Fibroblast of mammary gland (primary cell): ENCODE measurements at regions not wholly inside any gene's neighbourhood (a gene's known extent, or its start where the extent isn't known, plus 50 kb on each side); places are given as distances from the start of the nearest gene placed in this dataset.

Experiments
- DNase-seq: peaks from one replicate; pipeline ENCODE4 v3.0.0-alpha.2; 2010; ENCODE audit warnings: low read depth
- H3K4me3 ChIP-seq: 2 replicates; pipeline ENCODE4 v1.5.1; 2011; ENCODE audit warnings: low read depth, mild to moderate bottlenecking, low read length, moderate library complexity; ENCODE audit not compliant: control insufficient read depth
- CTCF ChIP-seq: conservative IDR thresholded peaks from 2 replicates; pipeline ENCODE4 v1.5.1; 2011; ENCODE audit warnings: low read depth, low read length, inconsistent platforms; ENCODE audit not compliant: control insufficient read depth, insufficient read depth

- TF ChIP-seq CTCF: no peak
- no peak overlapping the region for H3K4me3 ChIP-seq
- DNase-seq: peak; percentile 78
These were observed 260.7 kb upstream of the ARRDC3 start for GRCh38 chr5:91643797-91644196.

GRCh38 chr5:91642581-91642980 is 259.5 kb upstream of the ARRDC3 start:
- DNase-seq: no peak
- no peak overlapping the region for H3K4me3 ChIP-seq
- no peak for TF ChIP-seq CTCF

DNA sequence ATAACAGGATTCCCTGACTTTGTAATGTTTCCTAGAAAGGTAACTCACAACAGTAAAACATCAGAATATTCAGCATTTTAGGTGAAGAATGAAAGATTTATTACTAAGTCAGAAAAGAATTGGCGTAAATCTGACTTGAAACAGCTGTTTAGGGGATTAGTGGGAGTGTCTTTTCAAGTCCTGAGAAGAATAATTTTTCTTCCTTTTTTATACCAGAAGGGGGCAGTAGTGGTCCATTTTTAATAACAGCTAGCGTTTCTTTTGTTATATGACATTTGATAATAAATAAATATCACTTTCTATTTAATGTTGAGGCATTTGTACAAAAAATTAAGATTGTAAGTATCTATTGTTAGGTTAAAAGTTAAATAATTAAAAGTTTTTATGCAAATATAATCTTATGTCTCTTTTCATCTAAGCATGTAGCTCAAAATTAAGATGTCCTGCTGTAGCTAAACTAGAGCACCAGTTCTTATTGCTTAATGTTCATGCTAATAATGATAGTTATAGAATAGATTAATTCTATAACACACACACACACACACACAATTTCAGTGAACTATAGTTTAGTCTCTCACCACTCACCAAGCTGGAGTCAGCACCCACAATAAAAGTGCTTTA is 258.7 kb upstream of the ARRDC3 start:
- no peak overlapping the region for H3K4me3 ChIP-seq
- peak; percentile 66 for DNase-seq
- peak; percentile 52 for TF ChIP-seq CTCF

DNA sequence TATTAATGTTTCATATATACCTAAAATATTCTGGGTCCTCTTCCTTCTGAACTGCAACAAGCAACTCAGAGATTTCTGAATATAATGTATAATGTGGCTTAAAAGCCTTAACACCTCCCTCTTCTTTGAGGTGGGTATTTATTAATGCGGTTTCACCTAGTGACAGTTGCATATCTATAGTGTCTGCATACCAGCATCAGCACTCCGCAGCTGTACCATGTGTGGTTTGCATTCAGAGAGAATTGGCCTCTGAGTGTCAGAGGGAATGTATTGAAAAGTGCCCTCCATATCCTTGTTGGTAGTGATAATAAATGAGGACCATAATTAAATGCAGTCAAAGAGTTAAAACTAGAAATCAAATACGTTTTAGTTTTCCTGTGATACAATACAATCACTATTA is 256.6 kb upstream of the ARRDC3 start:
- H3K4me3 ChIP-seq: no peak overlapping the region
- TF ChIP-seq CTCF: no peak
- DNase-seq: no peak

GRCh38 chr5:91638010-91638409 is 254.9 kb upstream of the ARRDC3 start:
- TF ChIP-seq CTCF: no peak
- no peak for DNase-seq

DNA sequence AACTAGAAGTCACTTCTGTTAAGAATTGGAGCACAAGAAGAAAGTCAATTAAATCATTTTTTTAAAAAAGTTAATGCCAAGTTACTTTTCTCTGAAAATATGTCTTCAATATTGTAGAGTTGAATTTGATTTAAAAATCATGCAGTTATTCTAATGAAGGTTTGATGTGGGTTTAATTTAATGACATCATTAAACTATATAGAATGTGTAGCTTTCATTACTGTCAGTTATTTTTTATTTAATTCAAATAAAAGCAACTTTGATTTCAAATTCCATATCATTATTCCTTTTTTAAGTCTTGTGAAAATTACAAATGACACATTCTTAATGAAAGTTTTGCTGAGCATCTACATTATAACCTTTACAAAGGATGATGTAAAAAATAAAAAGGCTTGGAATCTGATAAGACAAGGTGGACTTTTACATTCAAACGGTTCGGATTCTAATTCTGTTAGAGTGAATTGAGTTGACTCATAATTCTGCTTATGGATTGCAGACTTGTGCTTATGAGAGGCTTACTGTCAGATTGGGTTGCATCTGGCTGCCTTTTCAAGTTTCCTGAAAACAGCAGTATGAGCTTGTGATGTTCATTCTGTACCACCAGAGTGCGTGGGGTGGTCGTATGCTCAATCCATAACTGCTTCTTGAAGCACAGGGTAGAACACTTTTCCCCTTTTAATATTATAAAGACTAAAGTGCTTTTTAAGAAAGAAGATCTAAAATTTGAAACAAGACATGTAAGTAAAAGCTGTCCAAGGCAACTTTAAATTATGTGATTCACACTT is 253.0 kb upstream of the ARRDC3 start:
- TF ChIP-seq CTCF: no peak
- no peak for DNase-seq
- H3K4me3 ChIP-seq: no peak overlapping the region

More at GRCh38 chr5:91638010-91638409, 254.9 kb upstream of the ARRDC3 start:
- H3K4me3 ChIP-seq: no peak overlapping the region
